KBM-7 (cell line): ENCODE measurements at regions not wholly inside any gene's neighbourhood (a gene's known extent, or its start where the extent isn't known, plus 50 kb on each side); places are given as distances from the start of the nearest gene placed in this dataset.
"Not testable (repeated sequence)": the region's sequence is repeated elsewhere in the genome, so short reads cannot be mapped to it uniquely, and the experiment has no call there.

Source experiments
- DNase-seq: peaks from one replicate; pipeline ENCODE4 v3.0.0-alpha.2; 2015
- in situ Hi-C: fragments of 300-500 bp; cut with MboI; formaldehyde crosslinking; loops from 2 replicates; pipeline ENCODE4 v1.14.3; 2020; ENCODE audit warnings: low sequenced_read_pairs, low pct_unique_long_range_greater_than_20kb, mixed read lengths

DNA sequence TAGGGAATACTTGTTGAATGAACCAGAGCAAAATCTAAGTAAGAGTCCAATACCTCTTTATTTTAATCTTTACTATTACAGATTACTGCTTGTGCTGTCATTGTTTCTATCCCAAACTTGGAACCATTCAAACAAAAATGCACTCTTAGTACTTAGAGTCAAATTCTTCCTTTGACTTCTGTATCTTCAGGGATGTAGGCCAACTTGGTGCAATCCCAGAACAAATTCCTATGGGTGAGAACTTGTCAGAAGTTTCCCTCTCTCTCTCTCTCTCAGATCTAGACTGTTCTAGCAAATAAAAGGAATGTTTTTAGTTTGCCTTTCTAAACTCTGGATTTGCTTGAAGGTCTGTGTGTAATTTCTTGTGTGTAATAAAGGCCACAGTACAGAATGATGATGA is 329.0 kb upstream of the TMTC4 start:
- in situ Hi-C loops, result no loop called here

GRCh38 chr13:100989392-100989791 is 314.8 kb upstream of the TMTC4 start:
- in situ Hi-C loops, result no loop called here
- no peak for DNase-seq

More for the DNA sequence above, 329.0 kb upstream of the TMTC4 start:
- DNase-seq, result no peak

GRCh38 chr13:100988921-100989320 is 314.3 kb upstream of the TMTC4 start:
- no peak for DNase-seq
- in situ Hi-C loops, result no loop called here

- in situ Hi-C loops, result no loop called here
- DNase-seq, result no peak
Measured at GRCh38 chr13:100987948-100988347, 313.4 kb upstream of the TMTC4 start.

- in situ Hi-C loops, result no loop called here
Measured at GRCh38 chr13:100986571-100986970, 312.0 kb upstream of the TMTC4 start.

GRCh38 chr13:100984085-100984705 is 309.6 kb upstream of the TMTC4 start:
- in situ Hi-C loops, result no loop called here
- DNase-seq, result no peak

More at GRCh38 chr13:100986571-100986970, 312.0 kb upstream of the TMTC4 start:
- no peak for DNase-seq

DNA sequence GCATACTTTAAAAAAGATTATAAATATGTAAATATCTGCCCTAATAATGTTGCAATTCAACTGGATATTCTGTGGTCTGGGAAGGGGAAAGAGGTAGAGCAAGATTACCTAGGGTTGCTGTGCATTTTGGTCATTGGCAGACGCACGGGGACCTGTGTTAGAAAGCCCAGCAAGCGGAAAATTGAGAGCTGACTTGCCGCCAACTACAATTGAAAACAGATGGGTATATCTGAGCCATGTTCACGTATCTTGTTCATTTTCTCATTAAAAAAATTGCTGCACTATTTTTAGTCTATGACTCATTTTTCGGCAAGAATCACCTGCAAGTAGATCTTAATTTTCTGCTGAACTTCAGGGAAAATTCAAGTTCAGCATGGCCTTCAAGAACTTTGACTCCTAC is 308.5 kb upstream of the TMTC4 start:
- no peak for DNase-seq
- in situ Hi-C loops, result no loop called here

GRCh38 chr13:100980171-100980570 is 305.6 kb upstream of the TMTC4 start:
- in situ Hi-C loops, result no loop called here
- no peak for DNase-seq

GRCh38 chr13:100977841-100978240 is 303.2 kb upstream of the TMTC4 start:
- in situ Hi-C loops, result no loop called here
- no peak for DNase-seq

GRCh38 chr13:100976993-100977392 is 302.4 kb upstream of the TMTC4 start:
- in situ Hi-C loops, result no loop called here
- DNase-seq, result no peak

DNA sequence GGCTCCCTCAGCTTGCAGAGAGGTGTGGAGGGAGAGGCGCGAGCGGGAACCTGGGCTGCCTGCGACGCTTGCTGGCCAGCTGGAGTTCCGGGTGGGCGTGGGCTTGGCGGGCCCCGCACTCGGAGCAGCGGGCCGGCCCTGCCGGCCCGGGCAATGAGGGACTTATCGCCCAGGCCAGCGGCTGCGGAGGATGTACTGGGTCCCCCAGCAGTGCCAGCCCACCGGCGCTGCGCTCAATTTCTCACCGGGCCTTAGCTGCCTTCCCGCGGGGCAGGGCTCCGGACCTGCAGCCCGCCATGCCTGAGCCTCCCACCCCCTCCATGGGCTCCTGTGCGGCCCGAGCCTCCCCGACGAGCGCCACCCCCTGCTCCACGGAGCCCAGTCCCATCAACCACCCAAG is 301.1 kb upstream of the TMTC4 start:
- in situ Hi-C loops, DNase-seq: not testable (repeated sequence)

DNA sequence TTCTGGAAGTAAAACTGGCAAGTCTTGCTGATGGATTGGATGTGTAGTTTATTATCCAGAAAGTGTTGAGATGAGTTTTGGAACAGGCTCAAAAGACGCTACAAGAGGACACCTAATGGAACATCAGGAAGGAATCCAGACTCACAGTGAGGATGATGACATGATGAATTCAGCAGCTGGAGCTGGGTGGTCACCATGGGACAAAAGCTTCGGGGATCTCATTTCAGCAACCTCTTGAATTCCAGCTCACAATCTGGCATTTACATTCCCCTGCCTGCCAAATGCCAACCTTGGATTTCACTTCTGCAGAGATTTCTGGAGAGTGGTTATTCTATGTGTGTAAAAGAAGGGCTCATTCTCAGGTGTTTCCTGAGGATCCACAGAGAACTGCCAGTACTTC is 288.0 kb upstream of the TMTC4 start:
- in situ Hi-C loops, result no loop called here
- DNase-seq, result no peak

DNA sequence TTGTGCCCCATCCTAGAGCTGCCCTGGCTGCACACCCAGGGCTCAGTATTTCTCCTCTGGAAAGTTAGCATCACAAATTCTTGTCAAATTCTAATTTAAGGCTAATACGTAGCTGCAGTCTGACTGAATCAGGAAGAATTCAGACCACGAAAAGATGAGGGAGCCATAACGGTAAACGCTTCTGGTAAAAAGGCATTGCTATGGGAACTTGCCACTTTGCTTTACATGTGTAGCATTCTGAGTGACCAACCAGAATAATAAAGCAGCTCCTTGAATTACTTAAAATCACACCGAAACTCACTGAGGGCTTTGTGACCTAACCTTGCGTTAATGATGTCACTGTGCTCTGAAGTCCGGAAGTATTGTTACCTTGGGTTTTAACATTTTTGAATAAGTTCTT is 286.6 kb upstream of the TMTC4 start:
- DNase-seq, result no peak
- in situ Hi-C loops, result no loop called here

- no peak for DNase-seq
- in situ Hi-C loops, result no loop called here
Measured at GRCh38 chr13:100958831-100959230, 284.2 kb upstream of the TMTC4 start.

GRCh38 chr13:100957741-100958140 is 283.1 kb upstream of the TMTC4 start:
- DNase-seq, result no peak
- in situ Hi-C loops, result no loop called here

DNA sequence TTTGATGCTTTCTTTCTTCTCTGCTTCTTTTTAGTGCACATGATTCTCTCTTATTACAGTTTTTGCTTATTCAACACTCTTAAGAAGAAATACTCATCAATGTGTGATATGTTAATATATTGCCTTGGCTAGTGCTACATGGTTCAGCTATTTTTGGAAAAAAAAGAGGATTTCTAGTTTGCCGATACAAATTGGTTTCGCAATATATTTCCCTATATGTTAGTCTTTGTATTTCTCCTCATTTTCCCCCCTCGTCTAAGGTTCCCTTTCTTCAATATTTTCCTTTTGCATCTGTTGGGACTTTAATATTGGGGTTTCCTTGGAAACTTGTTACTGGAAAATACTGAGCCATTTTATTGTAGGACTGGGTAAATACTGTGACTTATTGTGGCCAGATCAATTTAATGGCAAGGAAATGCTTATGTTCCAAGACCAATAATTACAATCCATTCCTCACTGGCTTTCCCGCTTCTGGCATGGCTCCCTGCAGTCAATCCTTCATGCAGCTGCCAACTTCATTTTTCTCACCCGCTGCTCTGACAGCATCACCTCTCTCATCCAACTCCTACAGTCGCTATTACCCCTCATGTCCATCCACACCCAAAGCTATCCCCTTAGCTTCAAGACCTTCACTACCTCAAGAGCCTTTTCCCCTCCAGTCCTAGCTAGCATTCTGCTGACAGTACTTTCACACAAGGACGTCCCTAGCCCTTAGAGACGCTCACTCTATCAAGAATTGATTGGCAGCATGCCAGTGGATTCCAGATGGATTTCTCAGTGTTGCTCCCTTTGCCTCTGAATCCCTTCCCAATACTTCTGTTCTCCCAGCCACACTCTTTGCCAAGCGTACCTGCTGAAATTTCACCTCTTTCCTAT is 280.1 kb upstream of the TMTC4 start:
- DNase-seq, result no peak
- in situ Hi-C loops, result no loop called here

GRCh38 chr13:100951016-100951415 is 276.4 kb upstream of the TMTC4 start:
- in situ Hi-C loops, result no loop called here
- no peak for DNase-seq

DNA sequence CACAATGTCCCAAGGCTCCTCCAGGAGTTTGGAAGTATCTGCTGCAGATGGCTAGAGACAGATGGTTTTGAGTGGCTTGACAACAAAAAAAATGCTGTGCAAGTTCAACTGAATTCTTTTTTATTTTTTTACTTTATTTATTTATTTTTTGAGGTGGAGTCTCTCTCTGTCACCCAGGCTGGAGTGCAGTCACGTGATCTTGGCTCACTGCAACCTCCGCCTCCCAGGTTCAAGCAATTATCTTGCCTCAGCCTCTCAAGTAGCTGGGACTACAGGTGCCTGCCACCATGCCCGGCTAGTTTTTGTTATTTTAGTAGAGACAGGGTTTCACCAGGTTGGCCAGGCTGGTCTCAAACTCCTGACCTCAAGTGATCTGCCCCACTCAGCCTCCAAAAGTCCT is 274.3 kb upstream of the TMTC4 start:
- DNase-seq, in situ Hi-C loops: not testable (repeated sequence)

DNA sequence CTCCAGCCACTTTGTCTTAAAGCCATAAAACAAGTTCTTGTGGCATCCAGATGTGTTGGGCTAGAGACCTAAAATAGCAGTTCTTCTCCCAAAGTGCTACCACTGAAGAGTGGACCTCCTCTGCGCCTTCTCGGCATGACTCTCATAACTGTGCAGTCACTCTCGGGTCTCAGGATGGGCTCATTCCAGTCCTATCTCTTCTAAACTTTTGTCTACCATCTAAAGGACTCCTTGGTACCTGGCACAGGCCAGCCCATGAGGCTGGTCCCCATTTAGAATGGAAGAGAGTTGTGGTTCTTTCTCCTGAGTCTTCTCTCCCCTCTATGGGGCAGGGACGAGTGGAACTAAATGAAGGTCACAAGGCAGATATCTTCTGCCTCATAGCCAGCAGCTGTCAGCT is 272.0 kb upstream of the TMTC4 start:
- in situ Hi-C loops, result no loop called here
- DNase-seq, result no peak

- in situ Hi-C loops, result no loop called here
- DNase-seq, result no peak
Measured at GRCh38 chr13:100944791-100945345, 270.3 kb upstream of the TMTC4 start.
